ENCODE measurements at regions not wholly inside any gene's neighbourhood (a gene's known extent, or its start where the extent isn't known, plus 50 kb on each side); places are given as distances from the start of the nearest gene placed in this dataset.

GRCh38 chr5:111649516-111649915 lies 107.5 kb downstream of the NREP start:
- TF ChIP-seq EED (IDR thresholded peaks at IDR 0.05; ENCODE audit: low read depth) (no peak), EZH2 (IDR thresholded peaks at IDR 0.05; ENCODE audit: borderline replicate concordance, control insufficient read depth, low read depth, low read length) (no peak), CHD2 (IDR thresholded peaks at IDR 0.05; ENCODE audit: borderline replicate concordance, low read depth, low read length) (no peak), CBX5 (IDR thresholded peaks at IDR 0.05; ENCODE audit: low read depth) (no peak), BCLAF1 (IDR thresholded peaks at IDR 0.05) (no peak), REST (IDR thresholded peaks at IDR 0.05; ENCODE audit: low read depth, low read length) (no peak), YBX1 (IDR thresholded peaks at IDR 0.05) (no peak), PBX3 (IDR thresholded peaks at IDR 0.05; ENCODE audit: insufficient replicate concordance, low read depth, low read length) (no peak), POLR2A (IDR thresholded peaks at IDR 0.05; ENCODE audit: low read depth, low read length) (no peak), EP300 (IDR thresholded peaks at IDR 0.05; ENCODE audit: borderline replicate concordance in 1 of 2, control insufficient read depth in 1 of 2, low read depth in 2 of 2, low read length in 2 of 2) (no peak), ASH2L (IDR thresholded peaks at IDR 0.05; ENCODE audit: borderline replicate concordance, low read depth) (no peak)
